Naive B cell (primary cell): ENCODE measurements at regions not wholly inside any gene's neighbourhood (a gene's known extent, or its start where the extent isn't known, plus 50 kb on each side); places are given as distances from the start of the nearest gene placed in this dataset.

Experiments
- ATAC-seq, 2 donors: fragments of 150-1000 bp; cut with Tn5 transposase; 2 replicates each; pipeline ENCODE4 v1.10.0; 2021; ENCODE audit warnings: low read depth in 2 of 2, mild to moderate bottlenecking in 2 of 2, moderate library complexity in 2 of 2
- DNase-seq: peaks from one replicate; pipeline ENCODE4 v3.0.0; 2022
- H3K27ac Mint-ChIP-seq, 6 donors: one replicate each; pipeline ENCODE4 v1.8.0; 2020 to 2022; ENCODE audit warnings: mild to moderate bottlenecking in 6 of 6, mixed read lengths in 6 of 6, moderate library complexity in 5 of 6, inconsistent platforms in 2 of 6
- H3K27me3 Mint-ChIP-seq, 3 donors: one replicate each; pipeline ENCODE4 v1.8.0; 2021 to 2022; ENCODE audit warnings: mixed read lengths in 3 of 3, mild to moderate bottlenecking in 1 of 3
- H3K36me3 Mint-ChIP-seq, 2 donors: one replicate each; pipeline ENCODE4 v1.8.0; 2020 to 2022; ENCODE audit warnings: mixed read lengths in 2 of 2, inconsistent platforms in 1 of 2, mild to moderate bottlenecking in 1 of 2
- H3K4me1 Mint-ChIP-seq, 3 donors: one replicate each; pipeline ENCODE4 v1.8.0; 2020 to 2022; ENCODE audit warnings: mixed read lengths in 3 of 3, inconsistent platforms in 1 of 3, mild to moderate bottlenecking in 1 of 3, moderate library complexity in 1 of 3
- H3K4me3 Mint-ChIP-seq, 8 donors: one replicate each; pipeline ENCODE4 v1.8.0; 2020 to 2022; ENCODE audit warnings: mild to moderate bottlenecking in 8 of 8, mixed read lengths in 8 of 8, moderate library complexity in 8 of 8, inconsistent platforms in 2 of 8
- H3K9me3 Mint-ChIP-seq, 7 donors: one replicate each; pipeline ENCODE4 v1.8.0; 2020 to 2022; ENCODE audit warnings: mixed read lengths in 7 of 7, mild to moderate bottlenecking in 5 of 7, inconsistent platforms in 2 of 7, moderate library complexity in 1 of 7

DNA sequence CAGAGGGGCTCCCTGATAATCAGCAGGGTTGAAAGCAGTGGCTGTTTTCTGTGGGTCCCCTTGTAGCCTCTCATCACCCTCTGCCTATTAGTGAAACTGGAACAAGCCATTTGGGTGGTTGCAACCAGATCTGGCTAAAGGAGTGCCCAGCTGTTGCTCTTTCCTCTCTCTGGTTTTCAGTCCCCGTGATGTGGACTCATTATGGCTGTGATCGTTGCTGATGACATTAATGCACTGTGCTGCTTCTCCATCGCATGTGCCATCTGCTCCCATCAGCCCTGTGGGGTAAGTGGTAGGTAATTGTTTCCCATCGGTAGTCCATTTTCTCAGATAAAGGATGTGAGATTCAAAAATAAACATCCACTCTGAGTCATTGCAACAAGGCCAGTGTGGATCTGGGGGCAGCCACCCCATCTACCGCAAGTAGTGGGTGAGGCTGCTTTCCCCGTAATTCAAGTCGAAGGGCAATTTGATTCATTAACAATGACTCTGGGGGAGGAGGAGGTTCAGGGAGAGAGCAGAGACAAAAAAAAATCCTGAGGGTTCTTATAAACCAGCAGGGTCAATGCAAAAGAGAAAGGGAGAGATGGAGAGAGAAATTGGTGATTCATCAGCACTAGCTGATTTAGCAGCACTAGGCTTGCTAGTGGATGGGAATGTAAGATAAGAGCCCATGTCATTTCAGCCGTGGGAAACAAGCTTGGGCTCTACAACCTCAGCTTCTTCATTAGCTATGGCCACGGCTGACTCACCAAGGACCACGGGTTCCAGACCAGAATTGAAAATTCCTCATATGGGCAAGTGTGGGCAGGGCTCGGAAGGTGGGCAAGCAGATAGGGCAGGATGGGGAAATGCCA is 357.8 kb downstream of the MID1IP1 start:
- peaks cover 16 to 24% (median 21%) of the 10 kb centered on the region in 3 donors for H3K27me3 Mint-ChIP-seq
- peak overlapping the region in 1 of 6 donors; percentile 65 for H3K27ac Mint-ChIP-seq
- H3K9me3 Mint-ChIP-seq, result no peaks in the 10 kb centered on the region
- H3K4me1 Mint-ChIP-seq, result peaks cover 11 to 25% (median 18%) of the 10 kb centered on the region in 3 donors
- ATAC-seq (peak in 1 of 2 donors; percentile 50), DNase-seq (no peak)
- no peak overlapping the region for H3K4me3 Mint-ChIP-seq
- no peaks in the 10 kb centered on the region for H3K36me3 Mint-ChIP-seq

DNA sequence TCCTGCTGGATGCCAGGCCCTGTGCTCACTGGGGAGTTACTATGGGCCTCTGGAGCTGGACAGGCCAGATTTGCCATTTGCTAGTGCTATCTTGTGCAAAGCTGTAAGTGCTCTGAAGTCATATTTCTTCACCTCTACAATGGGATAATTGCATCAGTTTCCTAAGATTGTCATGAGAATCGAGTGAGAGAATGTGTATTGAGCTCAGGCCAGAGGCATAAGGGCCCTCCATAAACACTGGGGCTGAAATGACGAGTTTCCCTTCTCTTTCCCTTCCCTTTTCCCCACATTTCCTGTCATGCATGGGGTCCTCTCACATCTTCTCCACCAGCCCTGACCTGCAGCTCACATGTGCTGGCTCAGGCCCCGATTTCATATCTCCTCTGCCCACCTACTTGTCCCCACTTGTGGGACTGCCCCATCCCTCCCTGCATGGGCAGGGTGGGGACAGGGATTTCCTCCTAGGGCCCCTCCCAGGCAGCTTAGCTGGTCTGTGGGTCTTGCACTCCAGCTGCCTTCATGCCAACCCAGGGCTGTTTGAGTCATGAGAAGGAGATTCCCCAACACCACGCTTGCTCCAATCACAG is 358.8 kb downstream of the MID1IP1 start:
- Mint-ChIP-seq H3K27ac (peak overlapping the region in 2 of 6 donors; percentile 21 to 53), H3K36me3 (no peaks in the 10 kb centered on the region), H3K4me1 (peaks cover 11 to 25% (median 18%) of the 10 kb centered on the region in 3 donors), H3K9me3 (no peaks in the 10 kb centered on the region), H3K27me3 (peaks cover 20 to 24% (median 24%) of the 10 kb centered on the region in 3 donors), H3K4me3 (peak overlapping the region in 1 of 8 donors; percentile 81)
- DNase-seq, result no peak
- no peak for ATAC-seq

DNA sequence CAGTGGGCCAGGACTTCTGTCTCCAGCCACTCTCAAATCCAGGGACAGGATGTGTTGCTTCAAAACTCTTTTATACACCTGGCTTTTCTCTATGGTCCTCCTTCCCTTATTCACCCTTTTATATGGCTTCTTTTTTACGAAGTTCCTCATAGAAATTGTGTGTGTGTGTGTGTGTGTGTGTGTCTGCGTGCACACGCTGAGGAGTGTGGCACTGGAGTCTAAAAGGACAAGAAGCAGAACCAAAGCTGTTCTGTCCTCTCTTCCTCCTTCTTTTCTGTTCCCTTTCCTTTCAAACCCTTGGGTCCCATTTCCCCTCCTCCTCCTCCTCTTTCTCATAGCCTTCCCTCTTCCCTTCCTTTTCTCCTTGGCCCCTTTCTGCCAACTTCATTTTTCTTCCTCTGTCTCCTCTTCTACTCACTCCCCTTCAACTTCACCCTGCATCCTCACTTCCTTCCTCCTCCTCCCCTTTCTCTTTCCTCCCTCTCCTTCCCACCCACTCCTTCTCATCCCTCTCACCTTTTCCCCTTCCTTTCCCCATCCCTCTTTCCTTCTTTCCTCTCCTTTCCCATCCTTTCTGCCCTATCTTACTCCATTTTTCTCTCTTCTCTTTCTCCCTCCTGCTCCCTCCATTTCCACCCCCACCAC is 360.5 kb downstream of the MID1IP1 start:
- peaks cover 16 to 25% (median 18%) of the 10 kb centered on the region in 3 donors for H3K4me1 Mint-ChIP-seq
- H3K9me3 Mint-ChIP-seq, result peaks cover 0 to 1% (median 0%) of the 10 kb centered on the region in 7 donors
- peak overlapping the region in 7 of 8 donors; percentile 9 to 73 (median 30) for H3K4me3 Mint-ChIP-seq
- peak overlapping the region in 2 of 6 donors; percentile 39 to 94 for H3K27ac Mint-ChIP-seq
- peaks cover 0 to 7% of the 10 kb centered on the region in 2 donors for H3K36me3 Mint-ChIP-seq
- ATAC-seq (peak; percentile 23 to 35), DNase-seq (no peak)
- H3K27me3 Mint-ChIP-seq, result peaks cover 23 to 30% (median 28%) of the 10 kb centered on the region in 3 donors

DNA sequence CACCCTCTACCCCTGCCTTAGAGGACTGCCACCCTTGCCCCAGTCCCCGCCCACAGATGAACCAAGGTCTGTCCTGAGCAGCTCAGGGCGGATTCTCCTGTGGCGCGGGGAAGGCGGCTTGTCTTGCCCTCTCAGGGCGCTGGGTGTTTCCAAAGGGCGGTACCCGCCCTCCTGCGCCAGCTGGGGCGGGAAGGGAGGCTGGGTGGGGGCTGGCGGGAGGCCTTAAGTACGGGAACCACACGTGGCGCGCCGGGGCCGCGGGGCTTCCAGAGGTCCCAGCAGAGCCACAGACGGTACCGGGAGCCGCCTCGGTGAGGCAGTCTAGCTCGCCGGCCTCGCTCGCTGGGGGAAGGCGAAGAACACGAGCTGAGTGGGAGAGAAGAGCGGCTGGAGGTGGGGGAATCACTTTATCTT is 361.1 kb downstream of the MID1IP1 start:
- ATAC-seq (peak; percentile 73 to 74), DNase-seq (peak; percentile 17)
- peaks cover 16 to 25% (median 18%) of the 10 kb centered on the region in 3 donors for H3K4me1 Mint-ChIP-seq
- H3K27me3 Mint-ChIP-seq, result peaks cover 23 to 30% (median 28%) of the 10 kb centered on the region in 3 donors
- H3K9me3 Mint-ChIP-seq, result peaks cover 0 to 1% (median 0%) of the 10 kb centered on the region in 7 donors
- peak overlapping the region in 6 of 8 donors; percentile 26 to 83 (median 59) for H3K4me3 Mint-ChIP-seq
- peak overlapping the region in 2 of 6 donors; percentile 36 to 39 for H3K27ac Mint-ChIP-seq
- H3K36me3 Mint-ChIP-seq, result peaks cover 0 to 7% of the 10 kb centered on the region in 2 donors

DNA sequence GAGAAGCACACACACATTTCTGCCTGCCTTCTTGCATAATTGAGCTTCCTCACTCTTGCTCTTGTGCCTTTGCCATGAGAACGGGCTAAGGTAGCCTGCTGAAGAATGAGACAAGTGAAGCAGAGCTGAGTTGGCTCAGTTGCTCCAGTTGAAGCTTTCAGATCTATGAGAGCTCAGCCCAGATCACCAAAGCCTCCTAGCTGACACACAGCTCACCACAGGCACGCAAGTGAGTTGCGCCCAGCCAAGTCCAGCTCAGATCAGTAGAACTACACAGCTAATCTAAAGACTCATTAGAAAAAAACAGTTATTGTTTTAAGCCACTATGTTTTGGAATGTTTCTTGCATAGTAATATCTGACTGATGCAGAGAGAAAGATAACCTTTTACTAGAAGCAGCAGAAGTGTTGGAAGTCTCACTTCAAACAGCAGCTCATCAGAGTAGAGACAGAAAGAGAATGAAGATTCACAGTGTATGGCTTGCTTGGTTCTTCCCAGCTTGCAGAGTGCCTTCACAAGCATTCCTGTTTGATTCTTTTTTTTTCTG is 362.4 kb downstream of the MID1IP1 start:
- Mint-ChIP-seq H3K36me3 (peaks cover 0 to 7% of the 10 kb centered on the region in 2 donors), H3K9me3 (peaks cover 0 to 1% (median 0%) of the 10 kb centered on the region in 7 donors), H3K27me3 (peaks cover 23 to 30% (median 28%) of the 10 kb centered on the region in 3 donors), H3K27ac (no peak overlapping the region), H3K4me1 (peaks cover 16 to 25% (median 18%) of the 10 kb centered on the region in 3 donors), H3K4me3 (peak overlapping the region in 1 of 8 donors; percentile 11)
- DNase-seq, result no peak
- ATAC-seq, result no peak

DNA sequence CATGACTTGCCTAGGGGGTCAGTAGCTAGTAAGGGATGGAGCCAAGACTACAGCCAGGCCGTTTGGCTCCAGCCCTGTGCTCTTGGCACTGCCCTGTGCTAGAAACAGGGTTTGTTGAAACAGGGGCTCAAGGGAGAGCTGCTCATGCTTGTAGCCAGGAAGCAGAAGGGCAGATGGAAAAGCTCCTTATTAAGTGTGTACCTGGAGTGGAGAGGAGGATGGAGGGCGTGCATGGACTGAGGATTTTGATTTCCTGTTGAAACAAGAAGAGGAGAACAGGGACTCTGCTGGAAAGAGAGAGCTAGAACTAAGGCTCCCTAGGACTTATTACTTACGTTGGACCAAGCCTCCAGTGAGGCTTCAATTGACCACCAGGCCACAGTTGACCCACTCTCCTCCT is 363.0 kb downstream of the MID1IP1 start:
- peaks cover 23 to 30% (median 28%) of the 10 kb centered on the region in 3 donors for H3K27me3 Mint-ChIP-seq
- peaks cover 16 to 21% (median 18%) of the 10 kb centered on the region in 3 donors for H3K4me1 Mint-ChIP-seq

GRCh38 chrX:39165185-39165584 is 363.9 kb downstream of the MID1IP1 start:
- Mint-ChIP-seq H3K4me1 (peaks cover 16 to 18% (median 17%) of the 10 kb centered on the region in 3 donors), H3K27ac (no peak overlapping the region), H3K36me3 (peaks cover 0 to 7% of the 10 kb centered on the region in 2 donors), H3K27me3 (peaks cover 23 to 30% (median 28%) of the 10 kb centered on the region in 3 donors), H3K9me3 (peaks cover 0 to 1% (median 0%) of the 10 kb centered on the region in 7 donors), H3K4me3 (no peak overlapping the region)
- ATAC-seq (no peak), DNase-seq (no peak)

More for the DNA sequence above, 363.0 kb downstream of the MID1IP1 start:
- no peak for ATAC-seq
- Mint-ChIP-seq H3K9me3 (peaks cover 0 to 1% (median 0%) of the 10 kb centered on the region in 7 donors), H3K4me3 (peak overlapping the region in 1 of 8 donors; percentile 1), H3K27ac (no peak overlapping the region), H3K36me3 (peaks cover 0 to 7% of the 10 kb centered on the region in 2 donors)
- no peak for DNase-seq

DNA sequence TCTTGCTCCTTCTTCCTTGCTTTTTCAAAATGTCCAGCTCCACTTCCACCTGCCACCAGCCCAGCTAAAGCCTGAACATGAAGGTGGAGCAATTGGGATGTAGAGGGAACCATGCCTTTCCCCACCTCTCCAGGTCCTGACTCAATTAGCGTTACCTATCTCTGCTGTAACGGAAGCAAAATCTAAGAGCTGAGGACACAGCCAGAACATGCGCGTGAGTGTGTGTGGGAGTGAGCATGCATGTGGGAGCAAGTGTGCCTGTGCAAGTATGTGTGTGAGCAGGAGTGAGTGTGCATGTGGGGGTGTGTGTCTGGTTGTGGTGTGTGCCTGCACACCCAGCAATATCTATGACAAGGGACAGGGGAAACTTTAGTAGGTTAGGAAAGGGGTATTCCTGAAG is 364.5 kb downstream of the MID1IP1 start:
- Mint-ChIP-seq H3K4me3 (no peak overlapping the region), H3K4me1 (peaks cover 15 to 18% (median 16%) of the 10 kb centered on the region in 3 donors), H3K36me3 (peaks cover 0 to 7% of the 10 kb centered on the region in 2 donors), H3K9me3 (peaks cover 0 to 1% (median 0%) of the 10 kb centered on the region in 7 donors), H3K27ac (peak overlapping the region in 2 of 6 donors; percentile 72 to 82), H3K27me3 (peaks cover 23 to 30% (median 28%) of the 10 kb centered on the region in 3 donors)
- no peak for ATAC-seq
- DNase-seq, result no peak

- H3K9me3 Mint-ChIP-seq, result peaks cover 0 to 3% (median 0%) of the 10 kb centered on the region in 7 donors
- peaks cover 0 to 7% of the 10 kb centered on the region in 2 donors for H3K36me3 Mint-ChIP-seq
- no peak for ATAC-seq
- H3K4me3 Mint-ChIP-seq, result peak overlapping the region in 1 of 8 donors; percentile 3
- peak overlapping the region in 1 of 6 donors; percentile 63 for H3K27ac Mint-ChIP-seq
- peaks cover 3 to 8% (median 4%) of the 10 kb centered on the region in 3 donors for H3K4me1 Mint-ChIP-seq
- DNase-seq, result no peak
- H3K27me3 Mint-ChIP-seq, result peaks cover 15 to 17% (median 16%) of the 10 kb centered on the region in 3 donors
These were observed 366.5 kb downstream of the MID1IP1 start for GRCh38 chrX:39167791-39168190.

- Mint-ChIP-seq H3K4me3 (no peak overlapping the region), H3K27ac (no peak overlapping the region), H3K4me1 (peaks cover 0 to 5% (median 0%) of the 10 kb centered on the region in 3 donors), H3K27me3 (peaks cover 9 to 10% (median 10%) of the 10 kb centered on the region in 3 donors), H3K36me3 (peaks cover 0 to 7% of the 10 kb centered on the region in 2 donors), H3K9me3 (peaks cover 0 to 3% (median 0%) of the 10 kb centered on the region in 7 donors)
- DNase-seq (no peak), ATAC-seq (no peak)
These were observed 367.4 kb downstream of the MID1IP1 start for GRCh38 chrX:39168609-39169008.

DNA sequence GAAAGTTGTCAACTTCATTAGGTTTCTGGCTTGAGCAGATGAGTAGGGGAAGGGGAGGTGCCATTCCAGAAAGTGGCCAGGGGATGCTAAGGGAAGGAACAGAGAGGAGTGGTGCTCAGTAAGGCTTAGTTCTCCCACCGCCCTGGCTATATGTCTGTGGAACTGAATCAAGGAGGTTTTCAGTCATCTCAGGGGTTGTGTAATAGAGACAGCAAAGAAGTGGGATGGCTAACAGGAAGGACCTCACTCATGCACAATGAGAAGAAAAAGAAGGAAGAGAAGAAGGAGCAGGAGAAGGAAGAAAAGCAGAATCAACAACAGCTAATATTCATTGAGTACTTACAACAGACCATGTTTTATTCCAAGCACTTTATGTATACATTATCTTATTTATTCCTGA is 368.7 kb downstream of the MID1IP1 start:
- DNase-seq (no peak), ATAC-seq (no peak)
- Mint-ChIP-seq H3K4me1 (peaks cover 0 to 7% (median 5%) of the 10 kb centered on the region in 3 donors), H3K27me3 (peaks cover 3 to 10% (median 6%) of the 10 kb centered on the region in 3 donors), H3K36me3 (peaks cover 0 to 7% of the 10 kb centered on the region in 2 donors), H3K27ac (no peak overlapping the region), H3K4me3 (no peak overlapping the region), H3K9me3 (peaks cover 0 to 6% (median 0%) of the 10 kb centered on the region in 7 donors)

DNA sequence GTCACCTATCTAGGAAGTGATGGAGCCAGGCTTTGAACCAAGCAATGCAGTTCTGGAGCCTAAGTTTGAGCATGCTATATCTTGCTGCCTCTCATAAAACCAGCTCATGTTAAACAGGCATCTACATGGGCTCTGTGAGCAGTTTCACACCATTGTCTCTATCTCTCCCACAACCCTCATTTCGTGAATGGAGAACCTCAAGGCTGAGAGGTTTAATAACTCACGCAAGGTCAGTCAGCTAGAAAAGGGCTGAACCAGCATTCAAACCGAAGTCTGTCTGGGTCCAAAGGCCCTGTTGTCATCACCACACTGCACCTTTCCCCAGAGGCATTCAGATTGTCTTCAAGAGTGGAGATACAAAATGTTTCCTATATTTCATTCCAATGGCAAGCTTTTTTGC is 369.2 kb downstream of the MID1IP1 start:
- Mint-ChIP-seq H3K27ac (no peak overlapping the region), H3K4me3 (no peak overlapping the region), H3K36me3 (peaks cover 0 to 7% of the 10 kb centered on the region in 2 donors), H3K4me1 (peaks cover 0 to 11% (median 5%) of the 10 kb centered on the region in 3 donors), H3K27me3 (peaks cover 0 to 8% (median 6%) of the 10 kb centered on the region in 3 donors), H3K9me3 (peaks cover 0 to 6% (median 0%) of the 10 kb centered on the region in 7 donors)
- DNase-seq, result no peak
- no peak for ATAC-seq
